GM12878 (cell line): ENCODE measurements at regions not wholly inside any gene's neighbourhood (a gene's known extent, or its start where the extent isn't known, plus 50 kb on each side); places are given as distances from the start of the nearest gene placed in this dataset.

ENCODE experiments used
- CREB1 ChIP-seq: IDR thresholded peaks from 2 replicates; pipeline ENCODE4 v1.6.1; 2012; ENCODE audit warnings: low read depth, mild to moderate bottlenecking, inconsistent platforms
- EZH2 ChIP-seq: IDR thresholded peaks from 2 replicates; pipeline ENCODE4 v1.6.1; 2012; ENCODE audit warnings: low read depth, mild to moderate bottlenecking, control low read depth, inconsistent platforms, low read length, borderline replicate concordance; ENCODE audit not compliant: control insufficient read depth
- STAT3 ChIP-seq: IDR thresholded peaks from 2 replicates; pipeline ENCODE4 v1.6.1; 2011; ENCODE audit warnings: low read depth, low read length, improper control_type of control experiment

DNA sequence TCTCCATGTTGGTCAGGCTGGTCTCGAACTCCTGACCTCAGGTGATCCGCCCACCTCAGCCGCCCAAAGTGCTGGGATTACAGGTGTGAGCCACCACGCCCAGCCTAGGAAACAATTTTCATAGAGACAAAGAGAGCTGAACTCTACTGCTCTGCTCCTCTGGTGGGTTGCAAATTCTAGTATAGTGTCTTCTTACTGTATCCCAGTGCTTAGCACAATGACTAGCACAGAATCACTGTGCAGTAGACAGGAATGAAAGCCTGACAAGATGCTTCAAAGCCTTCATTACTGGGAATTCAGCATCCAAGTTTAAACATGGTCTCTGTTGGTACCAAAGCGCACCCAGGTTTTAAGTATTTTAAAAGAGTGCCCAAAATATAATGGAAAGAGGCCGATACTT is 96.5 kb upstream of the SALL4 start:
- TF ChIP-seq STAT3 (no peak), CREB1 (no peak), EZH2 (no peak)
